Peyer's patch (tissue), 4 donors: ENCODE measurements at regions not wholly inside any gene's neighbourhood (a gene's known extent, or its start where the extent isn't known, plus 50 kb on each side); places are given as distances from the start of the nearest gene placed in this dataset.

Source experiments
- POLR2A ChIP-seq, 2 donors: fragments of 450-650 bp; IDR thresholded peaks; one replicate each; pipeline ENCODE4 v1.5.1; 2017; ENCODE audit warnings: antibody characterized with exemption in 2 of 2, mild to moderate bottlenecking in 2 of 2, moderate library complexity in 2 of 2
- TF ChIP-seq, protein P1 (sequence below), 6 experiments: fragments of 450-650 bp in 4 of 6; fragments of 200-600 bp in 2 of 6; sonication (generic) in 1 of 6; IDR thresholded peaks; one replicate each; pipeline ENCODE4 v1.5.1; 2017 to 2019; ENCODE audit warnings: antibody characterized with exemption in 6 of 6, mild to moderate bottlenecking in 3 of 6, moderate library complexity in 1 of 6

DNA sequence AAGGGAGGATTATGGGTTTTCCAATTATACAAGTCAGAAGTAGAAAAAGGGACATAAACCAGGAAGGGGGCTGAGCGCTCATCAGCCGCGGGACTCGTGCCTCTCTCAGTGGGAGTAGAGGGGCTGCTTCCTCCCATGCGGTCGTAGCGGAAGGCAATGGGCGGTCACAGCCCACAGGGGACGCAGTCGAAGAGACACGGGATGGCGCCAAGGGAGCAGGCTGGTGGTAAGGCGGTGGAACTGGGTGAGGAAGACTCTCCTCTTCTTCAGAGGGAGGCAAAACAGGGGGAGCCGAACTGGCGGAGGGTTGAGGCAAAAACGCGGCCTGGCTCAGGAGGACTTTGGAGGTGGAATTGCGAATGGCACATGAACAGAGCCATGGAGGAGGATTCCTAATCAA lies 677.7 kb downstream of the TMEM121 start:
- TF ChIP-seq, protein P1, sequence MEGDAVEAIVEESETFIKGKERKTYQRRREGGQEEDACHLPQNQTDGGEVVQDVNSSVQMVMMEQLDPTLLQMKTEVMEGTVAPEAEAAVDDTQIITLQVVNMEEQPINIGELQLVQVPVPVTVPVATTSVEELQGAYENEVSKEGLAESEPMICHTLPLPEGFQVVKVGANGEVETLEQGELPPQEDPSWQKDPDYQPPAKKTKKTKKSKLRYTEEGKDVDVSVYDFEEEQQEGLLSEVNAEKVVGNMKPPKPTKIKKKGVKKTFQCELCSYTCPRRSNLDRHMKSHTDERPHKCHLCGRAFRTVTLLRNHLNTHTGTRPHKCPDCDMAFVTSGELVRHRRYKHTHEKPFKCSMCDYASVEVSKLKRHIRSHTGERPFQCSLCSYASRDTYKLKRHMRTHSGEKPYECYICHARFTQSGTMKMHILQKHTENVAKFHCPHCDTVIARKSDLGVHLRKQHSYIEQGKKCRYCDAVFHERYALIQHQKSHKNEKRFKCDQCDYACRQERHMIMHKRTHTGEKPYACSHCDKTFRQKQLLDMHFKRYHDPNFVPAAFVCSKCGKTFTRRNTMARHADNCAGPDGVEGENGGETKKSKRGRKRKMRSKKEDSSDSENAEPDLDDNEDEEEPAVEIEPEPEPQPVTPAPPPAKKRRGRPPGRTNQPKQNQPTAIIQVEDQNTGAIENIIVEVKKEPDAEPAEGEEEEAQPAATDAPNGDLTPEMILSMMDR (IDR thresholded peaks at IDR 0.05), result no peak
- no peak for TF ChIP-seq POLR2A (IDR thresholded peaks at IDR 0.05)
